Cardiac muscle cell (in vitro differentiated cells and primary cell): ENCODE measurements at regions not wholly inside any gene's neighbourhood (a gene's known extent, or its start where the extent isn't known, plus 50 kb on each side); places are given as distances from the start of the nearest gene placed in this dataset.
A peak's percentile ranks its signal among the peaks of the same experiment; 100 is the strongest.

ENCODE experiments used
- DNase-seq, 2 donors: peaks; one replicate each; pipeline versions ENCODE4 v3.0.0 to v3.0.0-alpha.2; 2010 to 2017; ENCODE audit warnings: low read depth in 1 of 2, low spot score in 1 of 2
- H3K27ac ChIP-seq: fragments of 200-600 bp; sonication (generic); 2 replicates; pipeline ENCODE4 v1.5.1; 2016
- H3K27me3 ChIP-seq: fragments of 200-600 bp; sonication (generic); 2 replicates; pipeline ENCODE4 v1.6.0; 2016; ENCODE audit warnings: control low read depth
- H3K36me3 ChIP-seq: fragments of 200-600 bp; sonication (generic); 2 replicates; pipeline ENCODE4 v1.5.1; 2016; ENCODE audit warnings: control low read depth
- H3K4me1 ChIP-seq: fragments of 200-600 bp; sonication (generic); 2 replicates; pipeline ENCODE4 v1.8.1; 2017; ENCODE audit warnings: low read depth, mild to moderate bottlenecking, mixed run types
- H3K4me3 ChIP-seq: fragments of 200-600 bp; sonication (generic); 2 replicates; pipeline ENCODE4 v1.5.1; 2016; ENCODE audit warnings: mild to moderate bottlenecking
- H3K9me3 ChIP-seq: fragments of 200-600 bp; sonication (generic); 2 replicates; pipeline ENCODE4 v1.5.1; 2017; ENCODE audit warnings: low read depth, mild to moderate bottlenecking, control low read depth
- TF ChIP-seq, protein P1 (sequence below): IDR thresholded peaks from 2 replicates; pipeline ENCODE4 v1.5.1; 2012; ENCODE audit warnings: low read depth, mild to moderate bottlenecking, low read length

DNA sequence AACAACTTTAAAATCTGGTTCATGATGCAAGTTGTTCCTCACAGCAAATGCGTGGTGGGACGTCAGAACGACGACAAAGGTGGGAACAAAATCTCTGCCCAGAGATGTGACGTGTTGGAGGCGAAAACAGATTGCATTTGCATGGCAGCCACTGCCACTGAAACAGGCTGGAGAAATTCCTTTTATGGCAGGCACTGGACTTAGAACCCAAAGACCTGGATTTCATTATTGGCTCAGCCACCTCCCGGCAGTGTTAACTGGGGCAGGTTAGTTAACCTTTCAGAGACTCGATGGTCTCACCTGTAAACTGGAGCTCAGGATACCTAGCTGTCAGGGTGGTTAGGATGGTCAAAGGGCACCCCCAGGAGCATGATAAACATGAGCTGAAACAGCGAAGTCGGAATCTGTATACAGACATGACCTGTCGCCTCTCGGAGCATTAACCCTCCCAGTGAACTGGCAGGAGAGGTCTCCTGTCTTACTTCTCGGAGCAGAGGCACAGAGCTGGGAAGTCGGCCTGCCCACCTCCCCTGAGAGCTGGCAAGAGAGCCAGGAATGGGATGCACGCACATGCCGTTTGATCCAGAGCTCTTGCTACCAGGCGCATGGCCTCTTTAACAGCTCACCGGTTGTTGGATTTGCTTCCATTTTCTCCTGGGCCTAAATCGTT is 59.2 kb upstream of the TARBP1 start:
- Histone ChIP-seq H3K36me3 (no peaks in the 10 kb centered on the region), H3K27me3 (no peaks in the 10 kb centered on the region), H3K9me3 (no peaks in the 10 kb centered on the region), H3K4me1 (peaks cover 87% of the 10 kb centered on the region), H3K27ac (peak overlapping the region; percentile 97), H3K4me3 (no peak overlapping the region)
- TF ChIP-seq, protein P1, sequence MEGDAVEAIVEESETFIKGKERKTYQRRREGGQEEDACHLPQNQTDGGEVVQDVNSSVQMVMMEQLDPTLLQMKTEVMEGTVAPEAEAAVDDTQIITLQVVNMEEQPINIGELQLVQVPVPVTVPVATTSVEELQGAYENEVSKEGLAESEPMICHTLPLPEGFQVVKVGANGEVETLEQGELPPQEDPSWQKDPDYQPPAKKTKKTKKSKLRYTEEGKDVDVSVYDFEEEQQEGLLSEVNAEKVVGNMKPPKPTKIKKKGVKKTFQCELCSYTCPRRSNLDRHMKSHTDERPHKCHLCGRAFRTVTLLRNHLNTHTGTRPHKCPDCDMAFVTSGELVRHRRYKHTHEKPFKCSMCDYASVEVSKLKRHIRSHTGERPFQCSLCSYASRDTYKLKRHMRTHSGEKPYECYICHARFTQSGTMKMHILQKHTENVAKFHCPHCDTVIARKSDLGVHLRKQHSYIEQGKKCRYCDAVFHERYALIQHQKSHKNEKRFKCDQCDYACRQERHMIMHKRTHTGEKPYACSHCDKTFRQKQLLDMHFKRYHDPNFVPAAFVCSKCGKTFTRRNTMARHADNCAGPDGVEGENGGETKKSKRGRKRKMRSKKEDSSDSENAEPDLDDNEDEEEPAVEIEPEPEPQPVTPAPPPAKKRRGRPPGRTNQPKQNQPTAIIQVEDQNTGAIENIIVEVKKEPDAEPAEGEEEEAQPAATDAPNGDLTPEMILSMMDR = no peak
- no peak for DNase-seq

DNA sequence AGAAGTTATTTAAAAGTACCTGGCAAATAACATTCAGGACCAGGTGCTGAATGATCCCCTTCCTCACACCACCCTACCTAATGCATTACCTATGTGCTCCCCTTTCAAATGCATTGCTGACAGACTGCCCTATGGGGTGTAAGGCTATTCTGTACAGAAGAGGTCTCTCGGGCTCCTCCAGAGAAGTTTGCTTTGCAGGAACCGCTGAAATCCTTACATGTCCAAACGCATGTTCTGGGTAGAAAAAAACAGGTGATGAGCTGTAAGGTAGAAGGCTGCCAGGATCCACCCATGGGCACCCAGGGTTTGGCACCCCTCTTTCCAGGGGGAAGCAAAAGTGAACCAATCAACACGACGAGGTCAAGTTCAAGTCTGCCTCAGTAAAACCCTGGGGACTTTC is 58.3 kb upstream of the TARBP1 start:
- Histone ChIP-seq H3K9me3 (no peaks in the 10 kb centered on the region), H3K4me3 (no peak overlapping the region), H3K27ac (peak overlapping the region; percentile 97), H3K27me3 (no peaks in the 10 kb centered on the region), H3K36me3 (no peaks in the 10 kb centered on the region), H3K4me1 (peaks cover 83% of the 10 kb centered on the region)
- no peak for DNase-seq
- TF ChIP-seq, protein P1 = no peak

DNA sequence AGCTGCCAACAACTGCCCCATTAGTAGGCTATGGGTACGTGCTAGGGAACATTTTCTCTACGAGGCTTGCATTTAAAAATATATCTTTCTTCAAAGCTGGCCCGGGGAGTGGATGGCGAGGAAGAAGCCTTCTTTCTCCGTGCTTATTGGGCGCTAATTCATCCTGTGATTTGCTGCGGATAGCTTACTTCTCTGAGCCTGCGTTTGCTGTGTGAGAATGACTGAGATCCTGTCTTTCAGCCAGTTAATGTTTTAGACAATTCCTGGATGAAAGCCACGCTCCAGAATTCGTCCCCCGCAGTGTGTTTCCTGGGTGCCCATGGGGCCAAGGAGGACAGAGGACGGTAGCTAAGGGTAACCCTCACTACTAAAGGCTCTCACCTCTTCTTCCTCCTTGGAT is 57.8 kb upstream of the TARBP1 start:
- TF ChIP-seq, protein P1 = no peak
- no peaks in the 10 kb centered on the region for H3K36me3 ChIP-seq
- H3K9me3 ChIP-seq = no peaks in the 10 kb centered on the region
- H3K27ac ChIP-seq = peak overlapping the region; percentile 97
- no peak for DNase-seq
- H3K27me3 ChIP-seq = no peaks in the 10 kb centered on the region
- H3K4me1 ChIP-seq = peaks cover 85% of the 10 kb centered on the region
- H3K4me3 ChIP-seq = no peak overlapping the region

DNA sequence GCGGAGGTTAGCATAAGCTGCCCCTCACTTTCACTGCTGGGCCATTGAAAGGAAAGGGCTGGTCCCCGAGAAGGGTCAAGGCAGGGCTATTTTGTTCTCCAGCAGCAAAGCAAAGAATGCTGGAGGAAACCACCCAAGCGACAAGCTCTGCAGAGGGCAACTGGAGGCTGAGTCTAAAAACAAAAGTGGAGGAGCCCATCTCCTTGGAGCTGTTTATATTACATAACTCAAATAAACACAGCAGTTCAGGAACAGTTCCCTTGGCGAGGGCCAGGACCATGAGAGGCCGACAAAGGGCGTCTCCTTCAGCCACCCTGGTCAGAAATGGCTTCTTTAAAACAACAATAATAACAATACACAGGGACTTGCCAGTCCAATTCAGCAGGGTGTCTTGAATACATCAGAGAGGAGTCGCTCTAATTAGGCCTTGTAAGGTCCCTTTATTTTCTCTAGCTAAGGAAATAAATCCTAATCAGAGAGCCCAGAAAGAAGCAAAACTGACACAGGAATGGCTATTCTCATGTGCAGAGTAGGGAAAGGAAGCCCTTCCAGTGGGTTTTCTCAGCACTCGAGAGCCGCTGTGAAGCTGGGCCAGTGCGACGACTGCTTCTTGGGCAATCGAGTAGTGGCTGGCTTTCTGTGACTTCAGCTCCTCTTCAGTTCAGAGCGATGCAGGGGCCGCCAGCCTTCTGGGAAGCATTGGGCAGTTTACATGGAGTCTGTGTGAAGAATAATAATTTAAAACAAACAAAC is 57.0 kb upstream of the TARBP1 start:
- peaks cover 89% of the 10 kb centered on the region for H3K4me1 ChIP-seq
- no peaks in the 10 kb centered on the region for H3K27me3 ChIP-seq
- no peak overlapping the region for H3K4me3 ChIP-seq
- no peaks in the 10 kb centered on the region for H3K36me3 ChIP-seq
- no peaks in the 10 kb centered on the region for H3K9me3 ChIP-seq
- TF ChIP-seq, protein P1 = no peak
- DNase-seq = peak in 1 of 2 donors; percentile 77
- H3K27ac ChIP-seq = no peak overlapping the region

DNA sequence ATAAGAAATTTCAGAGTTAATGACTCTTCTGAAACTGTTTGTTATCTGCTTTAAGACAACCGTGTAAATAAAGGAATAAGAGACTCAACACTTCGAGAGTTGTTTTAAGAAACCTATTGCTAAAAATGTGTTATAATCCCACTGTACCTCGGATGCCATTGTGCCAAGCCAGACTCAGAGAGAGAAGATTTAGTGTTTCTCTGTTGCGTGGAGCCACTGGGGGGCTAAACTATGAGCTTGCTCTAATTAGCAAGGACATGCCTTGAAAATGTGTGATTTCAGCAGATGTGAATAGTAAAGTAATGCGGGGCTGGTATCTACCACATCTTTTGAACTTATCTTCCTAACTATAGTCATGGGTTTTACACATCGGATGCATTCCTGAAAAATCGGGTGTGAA is 56.2 kb upstream of the TARBP1 start:
- TF ChIP-seq, protein P1 = no peak
- no peaks in the 10 kb centered on the region for H3K9me3 ChIP-seq
- H3K27me3 ChIP-seq = no peaks in the 10 kb centered on the region
- no peak for DNase-seq
- H3K4me1 ChIP-seq = peaks cover 89% of the 10 kb centered on the region
- no peak overlapping the region for H3K4me3 ChIP-seq
- no peaks in the 10 kb centered on the region for H3K36me3 ChIP-seq
- no peak overlapping the region for H3K27ac ChIP-seq
